Spleen (tissue), 11 donors: ENCODE measurements at regions not wholly inside any gene's neighbourhood (a gene's known extent, or its start where the extent isn't known, plus 50 kb on each side); places are given as distances from the start of the nearest gene placed in this dataset.

ENCODE experiments used
- DNase-seq: peaks from one replicate; pipeline ENCODE4 v3.0.0-alpha.2; 2020
- H3K27ac ChIP-seq, 8 donors: fragments of 200-600 bp; sonication (generic) in 7 of 8; 1 replicate in 4 of 8; 2 replicates in 4 of 8; pipeline versions ENCODE4 v1.5.0 to v1.8.0; 2016 to 2021; ENCODE audit warnings: inconsistent platforms in 4 of 8, mild to moderate bottlenecking in 4 of 8, moderate library complexity in 1 of 8
- H3K27me3 ChIP-seq, 7 donors: fragments of 200-600 bp; sonication (generic) in 6 of 7; replicated peaks in 1 of 7; 1 replicate in 4 of 7; 2 replicates in 3 of 7; pipeline versions ENCODE4 v1.5.0 to v1.8.0; 2016 to 2021; ENCODE audit warnings: inconsistent platforms in 3 of 7, mild to moderate bottlenecking in 1 of 7
- H3K36me3 ChIP-seq, 6 donors: fragments of 200-600 bp; sonication (generic) in 5 of 6; 1 replicate in 4 of 6; 2 replicates in 2 of 6; pipeline versions ENCODE4 v1.5.0 to v1.8.0; 2016 to 2021; ENCODE audit warnings: inconsistent platforms in 2 of 6
- H3K4me1 ChIP-seq, 6 donors: fragments of 200-600 bp; sonication (generic) in 5 of 6; 1 replicate in 3 of 6; 2 replicates in 3 of 6; pipeline versions ENCODE4 v1.5.0 to v1.8.0; 2016 to 2021; ENCODE audit warnings: inconsistent platforms in 3 of 6
- H3K4me3 ChIP-seq, 8 donors: fragments of 200-600 bp; sonication (generic) in 7 of 8; 1 replicate in 4 of 8; 2 replicates in 4 of 8; pipeline versions ENCODE4 v1.5.0 to v1.8.0; 2016 to 2021; ENCODE audit warnings: inconsistent platforms in 4 of 8, mild to moderate bottlenecking in 4 of 8, moderate library complexity in 2 of 8
- H3K9me3 ChIP-seq, 8 donors: fragments of 200-600 bp; sonication (generic) in 7 of 8; 1 replicate in 4 of 8; 2 replicates in 4 of 8; pipeline versions ENCODE4 v1.5.0 to v1.8.0; 2016 to 2021; ENCODE audit warnings: inconsistent platforms in 4 of 8
- CTCF ChIP-seq, 11 experiments: fragments of 200-600 bp in 7 of 11; fragments of 450-650 bp in 4 of 11; sonication (generic) in 4 of 11; IDR thresholded peaks in 8 of 11; conservative IDR thresholded peaks in 3 of 11; 1 replicate in 7 of 11; 2 replicates in 4 of 11; pipeline versions ENCODE4 v1.4.0 to v1.8.0; 2016 to 2021; ENCODE audit warnings: antibody characterized with exemption in 11 of 11, inconsistent platforms in 4 of 11, mild to moderate bottlenecking in 1 of 11
- POLR2A ChIP-seq, 3 donors: fragments of 450-650 bp; IDR thresholded peaks; one replicate each; pipeline ENCODE4 v1.5.1; 2017; ENCODE audit warnings: antibody characterized with exemption in 3 of 3, mild to moderate bottlenecking in 1 of 3
- POLR2AphosphoS5 ChIP-seq, 3 donors: sonication (generic); formaldehyde crosslinking; IDR thresholded peaks; one replicate each; pipeline ENCODE4 v1.5.1; 2017; ENCODE audit warnings: antibody characterized with exemption in 3 of 3
- WGBS, 5 donors: extraction: QIAGEN DNeasy Blood & Tissue Kit in 3 of 5; methylation state at CpG; one replicate each; pipeline versions ENCODE4 v1.1.5 to v1.1.7; 2013 to 2018; 5-methylcytosine and 5-hydroxymethylcytosine counted together
- intact Hi-C: fragments of 100-400 bp; cut with DNase I; formaldehyde crosslinking; loops from one replicate; pipeline ENCODE4 v1.15.0; 2023; ENCODE audit warnings: low total_unique reads
- donor health status: healthy with polysubstance abuse.
- donor health status: DM: no; HTN: no; CAD: no; lungs with moderate emphysema.
- donor health status: DM: no; HTN: no; CAD: no.
- donor health status: Bipolar disorder and iron deficiency.
- donor health status: healthy.
- donor health status: DM: no; HTN: no; CAD: no.
- donor health status: DM: yes; HTN: yes; CAD: no.

- peaks cover 7 to 19% (median 11%) of the 10 kb centered on the region in 6 donors for H3K4me1 ChIP-seq
- H3K4me3 ChIP-seq, result no peak overlapping the region
- no peak for TF ChIP-seq POLR2A (IDR thresholded peaks at IDR 0.05)
- TF ChIP-seq POLR2AphosphoS5 (IDR thresholded peaks at IDR 0.05), result no peak
- TF ChIP-seq CTCF (IDR thresholded peaks at IDR 0.05 in 8 of 11, conservative IDR thresholded peaks at IDR 0.05 in 3 of 11), result no peak
- peaks cover 0 to 54% (median 39%) of the 10 kb centered on the region in 7 donors for H3K27me3 ChIP-seq
- WGBS, 5 donors, result 94 to 100% (median 97%) methylated on average over 1 of the region's 1 CpG
- DNase-seq, result no peak
- no peaks in the 10 kb centered on the region for H3K36me3 ChIP-seq
- intact Hi-C loops, result no loop called here
- no peak overlapping the region for H3K27ac ChIP-seq
- no peaks in the 10 kb centered on the region for H3K9me3 ChIP-seq
Measured at GRCh38 chr9:29217966-29218365, 1644.7 kb upstream of the C9orf72 start.

- Histone ChIP-seq H3K4me3 (no peak overlapping the region), H3K27me3 (peaks cover 0 to 26% (median 11%) of the 10 kb centered on the region in 7 donors), H3K4me1 (no peaks in the 10 kb centered on the region), H3K9me3 (no peaks in the 10 kb centered on the region), H3K27ac (no peak overlapping the region), H3K36me3 (no peaks in the 10 kb centered on the region)
- intact Hi-C loops, result loop anchor here (5.0 kb wide), 1 partner anchor 408 kb away; no protein-coding TSS in a partner anchor
- WGBS, 5 donors, result 38 to 62% (median 38%) methylated on average over 2 of the region's 2 CpGs
- DNase-seq, result no peak
- TF ChIP-seq POLR2A (IDR thresholded peaks at IDR 0.05), result no peak
Measured at GRCh38 chr9:29220596-29221251, 1647.4 kb upstream of the C9orf72 start.

DNA sequence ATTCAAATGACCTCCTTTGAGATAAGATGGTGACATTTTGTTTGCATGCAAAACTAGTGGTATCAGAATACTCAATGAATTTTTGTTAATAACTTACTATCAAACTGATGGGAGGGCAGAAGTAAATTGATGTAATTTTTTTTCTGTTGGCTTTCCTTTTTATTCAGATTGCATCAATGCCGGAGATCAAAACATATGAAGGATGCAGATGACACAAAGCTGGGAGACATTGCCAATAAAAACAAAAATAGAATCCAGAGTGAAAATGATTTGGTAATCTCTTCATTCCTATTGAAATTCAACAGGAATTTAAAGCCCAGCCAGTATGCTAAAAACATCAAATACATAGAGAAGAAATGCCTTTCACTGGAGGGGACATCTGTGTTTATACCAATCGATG is 1655.3 kb upstream of the C9orf72 start:
- no peaks in the 10 kb centered on the region for H3K4me1 ChIP-seq
- no peaks in the 10 kb centered on the region for H3K36me3 ChIP-seq
- H3K27ac ChIP-seq, result no peak overlapping the region
- intact Hi-C loops, result no loop called here
- no peak for DNase-seq
- TF ChIP-seq POLR2A (IDR thresholded peaks at IDR 0.05) (no peak), CTCF (IDR thresholded peaks at IDR 0.05 in 8 of 11, conservative IDR thresholded peaks at IDR 0.05 in 3 of 11) (no peak), POLR2AphosphoS5 (IDR thresholded peaks at IDR 0.05) (no peak)
- peaks cover 0 to 5% (median 0%) of the 10 kb centered on the region in 8 donors for H3K9me3 ChIP-seq
- H3K27me3 ChIP-seq, result no peaks in the 10 kb centered on the region
- H3K4me3 ChIP-seq, result no peak overlapping the region
- WGBS, 5 donors, result 84 to 89% (median 88%) methylated on average over 2 of the region's 2 CpGs

GRCh38 chr9:29230931-29231330 is 1657.7 kb upstream of the C9orf72 start:
- Histone ChIP-seq H3K36me3 (no peaks in the 10 kb centered on the region), H3K4me3 (no peak overlapping the region), H3K9me3 (peaks cover 0 to 5% (median 0%) of the 10 kb centered on the region in 8 donors), H3K27me3 (no peaks in the 10 kb centered on the region), H3K4me1 (no peaks in the 10 kb centered on the region), H3K27ac (no peak overlapping the region)
- no peak for DNase-seq
- WGBS, 5 donors, result 51 to 84% (median 76%) methylated on average over 2 of the region's 2 CpGs
- TF ChIP-seq POLR2A (IDR thresholded peaks at IDR 0.05) (no peak), POLR2AphosphoS5 (IDR thresholded peaks at IDR 0.05) (no peak), CTCF (IDR thresholded peaks at IDR 0.05 in 8 of 11, conservative IDR thresholded peaks at IDR 0.05 in 3 of 11) (no peak)
- intact Hi-C loops, result no loop called here
